ENCODE measurements at regions not wholly inside any gene's neighbourhood (a gene's known extent, or its start where the extent isn't known, plus 50 kb on each side); places are given as distances from the start of the nearest gene placed in this dataset.

DNA sequence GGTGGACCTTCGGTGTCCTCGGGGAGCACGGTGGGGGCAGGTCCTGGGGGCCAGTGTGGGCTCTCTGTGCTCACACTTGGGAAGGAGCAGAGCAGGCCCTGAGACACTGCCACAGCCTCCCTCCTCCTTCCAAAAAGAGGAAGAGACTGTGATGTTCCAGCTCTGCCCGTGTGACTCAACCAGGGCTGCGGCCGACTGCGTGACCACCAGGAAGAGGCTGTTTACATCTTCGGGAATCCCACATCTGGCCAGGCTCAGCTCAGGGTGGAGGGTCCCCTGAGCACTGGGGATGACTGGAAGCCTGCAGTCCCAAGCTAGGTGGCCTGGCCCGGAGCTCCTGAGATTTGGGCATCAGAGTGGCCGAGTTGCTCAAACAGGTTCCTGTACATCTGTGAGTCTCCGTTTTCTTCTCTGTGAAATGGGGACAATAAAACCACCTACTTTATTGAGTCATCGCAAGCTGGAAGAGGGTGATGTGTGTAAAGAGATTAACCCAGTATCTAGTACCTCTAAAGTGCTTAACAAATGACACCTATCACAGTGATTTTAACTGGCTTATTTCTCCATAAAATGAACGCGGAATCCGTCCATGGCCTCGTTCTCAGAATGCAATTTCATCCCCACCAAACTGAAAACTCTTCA, 242.1 kb downstream of the DLL1 start:
- DNase-seq (peak; percentile 75 to 78), ATAC-seq (ENCODE audit: low FRiP score in 2 of 2) (peak; percentile 17 to 82)
- H3K4me1 ChIP-seq = peaks cover 5 to 24% (median 16%) of the 10 kb centered on the region in 4 donors
- H3K36me3 ChIP-seq = no peaks in the 10 kb centered on the region
- peak overlapping the region; percentile 62 to 74 (median 64) for H3K27ac ChIP-seq
- no peaks in the 10 kb centered on the region for H3K27me3 ChIP-seq
- WGBS, 2 donors = 68 to 80% methylated on average over 10 to 11 of the region's 16 CpGs
- no peak overlapping the region for H3K4me3 ChIP-seq
- TF ChIP-seq EP300 (IDR thresholded peaks at IDR 0.05) (peak in 2 of 4 donors; percentile 70 to 85), POLR2AphosphoS5 (IDR thresholded peaks at IDR 0.05) (peak; percentile 39 to 77), POLR2A (IDR thresholded peaks at IDR 0.05) (peak in 1 of 4 donors; percentile 72)
- TF ChIP-seq, protein P1, sequence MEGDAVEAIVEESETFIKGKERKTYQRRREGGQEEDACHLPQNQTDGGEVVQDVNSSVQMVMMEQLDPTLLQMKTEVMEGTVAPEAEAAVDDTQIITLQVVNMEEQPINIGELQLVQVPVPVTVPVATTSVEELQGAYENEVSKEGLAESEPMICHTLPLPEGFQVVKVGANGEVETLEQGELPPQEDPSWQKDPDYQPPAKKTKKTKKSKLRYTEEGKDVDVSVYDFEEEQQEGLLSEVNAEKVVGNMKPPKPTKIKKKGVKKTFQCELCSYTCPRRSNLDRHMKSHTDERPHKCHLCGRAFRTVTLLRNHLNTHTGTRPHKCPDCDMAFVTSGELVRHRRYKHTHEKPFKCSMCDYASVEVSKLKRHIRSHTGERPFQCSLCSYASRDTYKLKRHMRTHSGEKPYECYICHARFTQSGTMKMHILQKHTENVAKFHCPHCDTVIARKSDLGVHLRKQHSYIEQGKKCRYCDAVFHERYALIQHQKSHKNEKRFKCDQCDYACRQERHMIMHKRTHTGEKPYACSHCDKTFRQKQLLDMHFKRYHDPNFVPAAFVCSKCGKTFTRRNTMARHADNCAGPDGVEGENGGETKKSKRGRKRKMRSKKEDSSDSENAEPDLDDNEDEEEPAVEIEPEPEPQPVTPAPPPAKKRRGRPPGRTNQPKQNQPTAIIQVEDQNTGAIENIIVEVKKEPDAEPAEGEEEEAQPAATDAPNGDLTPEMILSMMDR (IDR thresholded peaks at IDR 0.05) = no peak
- no peaks in the 10 kb centered on the region for H3K9me3 ChIP-seq

DNA sequence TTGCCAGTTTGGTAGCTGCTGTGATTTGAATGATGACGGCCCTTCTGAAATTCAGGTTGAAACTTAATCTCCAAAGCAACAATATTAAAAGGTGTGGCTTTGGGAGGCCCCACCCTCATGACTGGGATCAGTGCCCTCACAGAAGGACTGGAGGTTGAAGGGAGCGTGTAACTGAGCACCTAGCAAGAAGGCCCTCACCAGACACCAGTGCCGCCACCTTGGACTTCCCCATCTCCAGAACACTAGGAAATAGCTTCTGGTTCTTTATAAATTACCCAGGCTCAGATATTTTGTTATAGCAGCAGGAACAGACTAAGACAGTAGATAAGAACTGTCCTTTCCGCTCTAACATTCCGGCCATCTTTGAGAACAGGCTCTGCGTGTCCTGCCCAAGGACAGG, 243.1 kb downstream of the DLL1 start:
- no peak for ATAC-seq (ENCODE audit: low FRiP score in 2 of 2)
- Histone ChIP-seq H3K4me1 (peaks cover 5 to 24% (median 16%) of the 10 kb centered on the region in 4 donors), H3K27ac (peak overlapping the region; percentile 62 to 74 (median 64)), H3K36me3 (no peaks in the 10 kb centered on the region), H3K9me3 (no peaks in the 10 kb centered on the region), H3K27me3 (no peaks in the 10 kb centered on the region), H3K4me3 (no peak overlapping the region)
- WGBS, 2 donors = 95 to 98% methylated on average over 6 of the region's 6 CpGs
- TF ChIP-seq POLR2AphosphoS5 (IDR thresholded peaks at IDR 0.05) (no peak), EP300 (IDR thresholded peaks at IDR 0.05) (no peak), POLR2A (IDR thresholded peaks at IDR 0.05) (no peak)
- TF ChIP-seq, protein P1 (IDR thresholded peaks at IDR 0.05) = no peak
- peak in 1 of 2 donors; percentile 19 for DNase-seq

DNA sequence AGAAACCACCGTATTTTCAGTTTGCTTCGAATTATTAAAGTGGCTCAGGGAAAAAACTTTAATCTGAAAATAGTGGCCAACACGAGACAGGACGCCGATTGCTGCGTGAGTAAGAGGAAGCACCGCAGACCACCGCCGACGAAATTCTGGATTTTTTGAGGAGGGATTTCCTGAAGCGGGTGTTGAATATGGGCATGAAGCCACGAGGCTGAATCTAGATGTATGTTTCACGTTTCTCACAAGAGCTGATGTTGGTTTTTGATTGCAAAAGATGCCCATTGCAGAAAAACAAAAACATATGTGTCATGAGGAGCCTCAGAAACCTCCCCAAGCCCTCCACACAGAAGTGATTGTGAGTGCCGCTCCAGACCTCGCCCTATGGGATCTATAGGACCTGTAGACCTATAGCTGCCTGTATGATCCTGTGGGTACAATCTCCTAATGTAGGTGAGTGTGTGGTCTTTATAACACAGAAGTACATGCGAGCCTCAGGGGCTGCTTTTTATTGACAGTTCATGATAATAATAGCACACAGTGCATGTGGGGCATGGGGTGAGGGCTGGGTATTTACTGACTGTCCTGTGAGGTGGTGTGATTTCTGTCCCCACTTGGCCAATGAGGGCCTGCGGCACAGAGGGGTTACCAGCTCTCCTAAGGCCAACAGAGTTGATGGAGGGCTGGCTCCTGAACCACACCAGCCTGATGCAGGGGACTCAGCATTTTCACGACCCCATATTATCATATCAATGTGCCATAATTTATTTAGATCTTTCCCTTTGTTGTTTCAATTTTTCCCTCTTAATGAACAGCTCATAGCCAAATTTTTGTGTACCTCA, 243.9 kb downstream of the DLL1 start:
- no peak overlapping the region for H3K4me3 ChIP-seq
- peaks cover 5 to 24% (median 16%) of the 10 kb centered on the region in 4 donors for H3K4me1 ChIP-seq
- no peak for TF ChIP-seq EP300 (IDR thresholded peaks at IDR 0.05)
- TF ChIP-seq POLR2AphosphoS5 (IDR thresholded peaks at IDR 0.05) = no peak
- TF ChIP-seq POLR2A (IDR thresholded peaks at IDR 0.05) = peak in 1 of 4 donors; percentile 47
- TF ChIP-seq, protein P1 (IDR thresholded peaks at IDR 0.05) = no peak
- no peaks in the 10 kb centered on the region for H3K27me3 ChIP-seq
- ATAC-seq (ENCODE audit: low FRiP score in 2 of 2) (no peak), DNase-seq (peak in 1 of 2 donors; percentile 24)
- H3K36me3 ChIP-seq = no peaks in the 10 kb centered on the region
- WGBS, 2 donors = 66 to 70% methylated on average over 17 to 18 of the region's 18 CpGs
- H3K27ac ChIP-seq = peak overlapping the region in 2 of 4 donors; percentile 66 to 74
- no peaks in the 10 kb centered on the region for H3K9me3 ChIP-seq

DNA sequence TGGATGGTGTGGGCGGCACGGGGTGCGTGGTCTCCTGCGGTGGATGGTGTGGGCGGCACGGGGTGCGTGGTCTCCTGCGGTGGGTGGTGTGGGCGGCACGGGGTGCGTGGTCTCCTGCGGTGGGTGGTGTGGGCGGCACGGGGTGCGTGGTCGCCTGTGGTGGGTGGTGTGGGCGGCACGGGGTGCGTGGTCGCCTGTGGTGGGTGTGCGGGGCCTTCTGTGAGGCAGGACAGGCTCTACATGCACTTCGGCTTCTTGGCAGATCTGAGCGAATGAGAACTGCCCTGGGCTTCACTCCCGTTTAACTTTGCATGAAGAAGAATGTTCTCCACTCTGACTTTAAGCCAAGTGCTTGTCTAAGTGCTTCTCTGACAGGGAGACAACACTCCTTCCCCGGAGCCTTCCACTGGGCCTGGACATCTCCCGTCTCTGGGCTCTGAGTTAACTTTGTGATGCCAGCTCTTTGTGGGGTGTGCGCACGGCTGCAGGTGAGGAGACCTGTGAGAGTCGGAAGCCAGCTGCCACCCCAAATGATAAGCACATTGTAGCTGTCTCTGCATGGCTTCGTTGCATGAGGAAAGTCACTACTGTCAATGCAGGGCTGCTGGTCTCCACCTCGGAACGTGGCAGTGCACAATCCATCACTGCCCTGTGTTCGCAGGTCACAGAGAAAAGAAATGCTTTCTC, 244.8 kb downstream of the DLL1 start:
- ATAC-seq (ENCODE audit: low FRiP score in 2 of 2) = no peak
- DNase-seq = peak; percentile 13 to 65

More for the DNA sequence above, 244.8 kb downstream of the DLL1 start:
- H3K27ac ChIP-seq = peak overlapping the region in 2 of 4 donors; percentile 4 to 66
- H3K36me3 ChIP-seq = no peaks in the 10 kb centered on the region
- no peak for TF ChIP-seq POLR2A (IDR thresholded peaks at IDR 0.05)
- no peak for TF ChIP-seq EP300 (IDR thresholded peaks at IDR 0.05)
- no peak for TF ChIP-seq POLR2AphosphoS5 (IDR thresholded peaks at IDR 0.05)
- TF ChIP-seq, protein P1 (IDR thresholded peaks at IDR 0.05) = no peak
- H3K4me1 ChIP-seq = peaks cover 5 to 24% (median 16%) of the 10 kb centered on the region in 4 donors
- WGBS, 2 donors = 81 to 85% methylated on average over 19 to 33 of the region's 33 CpGs
- no peaks in the 10 kb centered on the region for H3K27me3 ChIP-seq
- no peak overlapping the region for H3K4me3 ChIP-seq
- no peaks in the 10 kb centered on the region for H3K9me3 ChIP-seq

Data from upper lobe of left lung (tissue), 6 donors.